H4 (cell line): ENCODE measurements at regions not wholly inside any gene's neighbourhood (a gene's known extent, or its start where the extent isn't known, plus 50 kb on each side); places are given as distances from the start of the nearest gene placed in this dataset.
"Not testable (repeated sequence)": the region's sequence is repeated elsewhere in the genome, so short reads cannot be mapped to it uniquely, and the experiment has no call there.

Source experiments
- DNase-seq: peaks from one replicate; pipeline ENCODE4 v3.0.0-alpha.2; 2015; ENCODE audit warnings: low spot score

DNA sequence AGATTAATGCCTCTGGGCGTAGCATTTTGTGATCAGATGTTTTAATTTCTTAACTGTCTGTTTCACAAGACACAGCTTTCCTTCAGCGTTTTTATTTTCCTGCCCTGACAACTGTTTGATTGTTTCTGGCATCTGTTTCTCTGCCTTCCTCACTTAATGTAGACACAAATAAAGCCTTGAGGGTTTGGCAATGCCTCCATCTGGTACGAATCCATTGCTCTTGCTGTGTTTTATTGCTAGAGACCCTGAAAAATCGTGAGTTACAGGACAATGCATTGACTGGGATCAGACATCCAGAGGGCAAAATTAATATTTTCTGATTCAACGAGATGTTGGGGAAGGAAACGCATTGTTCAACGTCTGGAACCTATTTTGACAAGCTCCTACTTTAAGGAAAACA, 363.5 kb downstream of the MRPL39 start:
- no peak for DNase-seq

DNA sequence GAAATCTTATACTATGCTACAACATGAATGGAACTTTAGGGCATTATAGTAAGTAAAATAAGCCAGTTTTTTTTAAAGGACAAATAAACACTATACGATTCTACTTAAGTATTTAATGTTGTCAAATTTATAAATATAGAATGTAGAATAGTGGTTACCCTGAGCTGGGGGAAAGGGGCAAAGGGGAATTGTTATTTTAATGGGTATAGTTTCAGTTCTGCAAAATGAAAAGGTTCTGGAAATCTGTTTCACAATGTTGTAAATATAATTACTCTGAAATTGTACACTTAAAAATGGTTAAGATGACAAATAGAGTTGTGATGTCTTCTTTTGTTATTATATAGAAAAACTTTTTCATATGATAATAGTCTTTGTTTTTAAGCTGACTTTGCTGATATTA, 366.3 kb downstream of the MRPL39 start:
- no peak for DNase-seq

DNA sequence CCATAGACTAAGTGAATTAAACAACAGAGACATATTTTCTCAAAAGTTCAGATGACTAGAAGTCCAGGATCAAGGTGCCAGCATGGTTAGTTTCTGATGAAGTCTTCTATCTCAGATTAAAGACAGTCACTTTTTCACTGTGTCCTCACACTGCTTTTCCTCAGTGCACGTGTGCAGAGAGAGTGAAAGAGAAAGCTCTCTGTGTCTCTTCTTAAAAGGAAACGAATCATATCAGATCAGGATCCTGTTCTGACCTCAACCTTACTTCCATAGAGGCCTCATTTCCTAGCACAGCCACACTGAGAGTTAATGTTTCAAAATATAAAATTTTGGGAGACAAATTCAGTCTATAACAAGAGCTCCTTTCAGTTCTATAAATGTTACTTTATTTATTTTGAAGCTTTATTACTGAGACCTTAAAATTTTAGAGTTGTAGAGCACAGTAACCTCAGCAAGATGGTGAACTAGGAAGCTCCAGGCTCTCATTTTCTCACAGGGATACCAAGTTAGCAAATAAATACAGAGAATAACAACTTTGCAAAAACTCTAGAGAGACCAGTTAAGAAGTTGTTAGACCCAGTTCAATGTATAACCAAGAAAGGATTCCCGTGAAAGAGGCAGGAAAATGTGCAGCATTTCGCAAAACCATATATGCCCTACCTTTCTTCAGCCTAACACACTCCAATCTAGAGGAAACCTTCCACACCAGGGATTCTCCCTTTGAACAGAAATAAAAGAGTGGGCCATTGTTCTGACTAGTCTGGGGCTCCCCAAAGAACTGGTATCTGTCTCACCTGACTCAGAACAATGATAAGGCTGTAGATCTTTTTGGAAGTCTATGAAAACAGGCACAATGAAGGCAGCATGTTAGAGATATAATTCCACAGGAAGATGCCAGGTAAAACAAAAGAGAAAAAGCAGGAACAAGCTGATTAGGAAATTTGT, 372.2 kb downstream of the MRPL39 start:
- DNase-seq = no peak

DNA sequence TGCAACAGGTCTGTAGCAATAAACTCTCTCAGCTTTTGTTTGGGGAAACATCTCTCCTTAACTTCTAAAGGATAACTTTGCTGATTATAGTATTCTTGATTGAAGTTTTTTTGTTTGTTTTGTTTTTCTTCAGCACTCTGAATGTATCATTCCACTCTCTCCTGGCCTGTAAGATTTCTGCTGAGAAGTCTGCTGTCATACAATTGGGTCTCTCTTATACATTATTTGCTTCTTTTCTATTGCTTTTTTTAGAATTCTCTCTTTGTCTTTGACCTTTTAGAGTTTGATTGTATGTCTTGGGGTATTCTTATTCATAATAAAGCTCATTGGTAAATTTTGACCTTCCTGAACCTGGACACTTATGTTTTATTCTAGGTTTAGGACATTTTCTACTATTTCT, 386.3 kb downstream of the MRPL39 start:
- no peak for DNase-seq

DNA sequence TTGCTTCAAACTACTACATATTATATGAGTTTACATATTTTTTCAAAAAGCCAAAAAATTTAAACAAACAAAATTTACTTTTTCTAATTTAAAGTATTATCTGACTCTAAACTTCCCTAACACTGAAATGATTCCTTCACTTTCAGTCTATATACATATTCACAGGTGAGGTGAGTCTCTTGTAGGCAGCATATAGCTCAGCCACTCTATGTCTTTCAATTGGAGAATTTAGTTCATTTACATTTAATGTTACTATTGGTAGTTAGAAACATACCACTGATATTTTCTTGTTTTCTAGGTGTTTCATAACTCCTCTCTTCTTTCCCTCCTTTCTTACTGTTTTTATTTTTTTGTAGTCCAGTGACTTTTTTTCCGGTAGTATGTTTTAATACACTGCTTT, 387.1 kb downstream of the MRPL39 start:
- DNase-seq = no peak

DNA sequence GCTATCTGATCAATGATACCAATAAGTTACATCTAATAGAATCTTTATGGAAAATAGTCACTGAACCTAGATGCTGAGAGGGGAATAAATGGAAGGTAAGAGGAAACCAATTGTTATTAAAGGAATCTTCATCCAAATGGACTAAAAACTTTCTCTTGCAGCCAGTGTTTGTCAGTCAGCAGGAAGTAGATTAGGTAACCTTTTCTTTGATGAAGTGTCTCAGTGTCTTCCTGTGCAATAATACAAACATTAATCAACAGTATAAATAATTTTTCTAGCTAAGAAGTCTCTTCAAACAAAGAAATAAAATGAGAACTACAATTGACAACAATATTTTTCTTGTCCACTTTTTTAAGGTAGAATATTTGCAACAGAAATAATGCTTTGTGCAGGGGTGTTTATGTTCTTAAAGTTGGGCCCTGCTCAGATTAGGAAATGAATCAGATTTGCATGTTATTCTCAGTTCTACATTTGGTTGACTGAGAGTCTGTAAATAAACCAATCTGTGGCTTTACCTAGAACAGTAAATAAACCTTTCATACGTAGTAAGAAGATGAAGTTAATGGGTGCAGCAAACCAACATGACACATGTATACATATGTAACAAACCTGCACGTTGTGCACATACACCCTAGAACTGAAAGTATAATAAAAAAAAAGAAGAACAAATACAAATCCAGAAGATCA, 391.4 kb downstream of the MRPL39 start:
- no peak for DNase-seq

DNA sequence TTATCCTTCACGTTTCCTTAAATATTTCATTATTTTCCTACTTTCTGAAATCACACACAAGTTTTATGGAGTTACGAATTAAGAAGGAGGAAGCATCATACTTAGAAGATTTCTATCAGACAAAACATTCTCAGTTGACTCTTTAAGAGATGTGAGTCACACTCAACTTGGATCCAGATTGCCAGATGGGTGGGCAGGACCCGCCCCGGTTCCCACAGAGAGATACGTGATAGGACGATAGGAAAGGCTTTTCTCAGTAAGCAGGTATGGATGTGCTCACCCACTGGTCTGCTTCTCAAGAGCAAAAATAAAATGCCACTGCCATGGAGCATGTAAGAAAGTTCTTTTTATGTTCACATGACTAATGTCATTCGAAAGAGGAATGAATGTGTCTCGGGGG, 392.6 kb downstream of the MRPL39 start:
- DNase-seq = no peak

DNA sequence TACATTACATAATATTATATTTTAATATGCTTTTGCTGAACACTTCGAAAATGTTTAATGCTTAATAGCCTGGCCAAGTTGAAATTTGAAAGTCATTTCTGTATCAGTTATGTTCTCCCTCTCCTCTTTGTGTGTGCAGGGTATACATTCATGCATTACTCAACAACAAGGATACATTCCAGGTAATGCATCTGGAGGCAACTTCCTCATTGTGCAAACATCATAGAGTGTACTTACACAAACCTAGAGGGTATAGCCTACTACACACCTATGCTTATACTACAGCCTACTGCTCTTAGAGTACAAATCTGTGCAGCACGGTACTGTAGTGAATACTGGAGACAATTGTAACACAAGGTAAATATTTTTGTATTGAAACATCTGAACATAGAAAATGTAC, 407.3 kb downstream of the MRPL39 start:
- no peak for DNase-seq

DNA sequence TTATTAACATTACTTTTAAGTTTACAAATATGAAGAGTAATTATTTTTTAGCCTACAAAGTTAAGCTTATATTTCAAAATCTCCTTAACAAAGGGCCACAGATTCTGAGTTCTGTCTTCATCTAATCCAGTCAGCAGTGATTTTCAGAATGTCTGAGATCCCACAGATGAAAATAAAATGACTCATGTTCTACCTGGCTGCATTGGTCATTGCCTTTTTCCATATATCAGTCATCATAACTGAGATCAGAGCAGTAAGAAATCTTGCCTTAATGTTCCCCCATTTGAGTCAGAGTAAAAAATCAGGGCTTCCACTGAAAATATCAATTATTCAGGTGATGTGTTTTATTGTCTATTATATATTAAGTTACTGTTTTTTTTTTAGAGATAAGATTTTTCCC, 416.1 kb downstream of the MRPL39 start:
- DNase-seq = no peak

DNA sequence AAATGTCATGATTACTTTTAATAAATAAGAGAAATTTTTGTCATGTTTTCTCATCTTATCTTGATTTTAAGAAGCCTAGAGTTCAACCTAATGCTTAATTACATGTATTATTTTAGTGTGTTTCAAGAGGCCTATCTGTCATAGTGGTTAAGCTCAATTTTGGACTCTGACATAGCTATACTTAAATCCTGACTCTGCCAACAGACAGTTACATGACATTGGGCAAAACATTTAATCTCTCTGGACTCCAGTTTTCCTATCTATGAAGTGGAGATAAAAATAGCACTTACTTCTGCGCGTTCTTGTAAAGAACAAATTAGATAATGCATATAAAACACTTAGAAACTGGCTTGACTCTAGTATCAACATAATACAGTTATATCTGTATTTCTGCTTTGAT, 417.8 kb downstream of the MRPL39 start:
- DNase-seq = no peak

DNA sequence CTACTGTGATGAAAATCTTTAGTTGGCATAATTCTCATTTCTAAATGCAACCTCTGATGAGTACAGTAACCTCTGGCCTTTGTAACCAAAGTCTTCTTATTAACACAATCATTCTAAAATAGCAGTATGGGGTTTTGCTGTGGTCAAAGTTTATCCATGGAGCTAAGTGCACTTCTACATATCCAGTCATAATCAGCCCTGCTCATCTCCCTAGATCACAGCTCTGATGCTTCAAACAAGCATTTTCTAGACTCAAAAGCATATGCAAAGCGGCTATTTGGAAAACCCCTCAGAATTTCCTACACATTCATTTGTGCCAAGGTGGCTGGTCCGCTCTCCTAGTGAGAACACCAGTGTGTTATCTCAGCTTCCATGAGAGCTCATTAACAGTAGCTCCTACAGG, 418.6 kb downstream of the MRPL39 start:
- no peak for DNase-seq

DNA sequence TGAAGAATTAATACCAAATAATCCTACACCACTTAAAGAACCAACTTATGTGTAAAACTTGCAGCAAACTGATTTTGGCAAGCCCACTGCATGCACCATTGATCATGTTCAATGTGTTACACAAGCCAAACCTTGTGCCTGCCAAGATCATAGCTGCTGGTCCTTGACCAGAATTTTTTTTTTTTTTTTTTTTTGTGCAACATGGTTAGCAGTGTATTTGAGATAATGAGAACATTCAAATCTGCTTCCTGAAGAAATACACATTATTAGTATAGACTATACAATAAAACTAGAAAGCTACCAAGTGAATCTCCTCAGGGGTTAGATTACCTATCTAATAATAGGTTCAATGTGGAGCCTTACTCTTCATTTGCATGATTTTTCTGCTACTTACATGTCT, 421.0 kb downstream of the MRPL39 start:
- DNase-seq = no peak

DNA sequence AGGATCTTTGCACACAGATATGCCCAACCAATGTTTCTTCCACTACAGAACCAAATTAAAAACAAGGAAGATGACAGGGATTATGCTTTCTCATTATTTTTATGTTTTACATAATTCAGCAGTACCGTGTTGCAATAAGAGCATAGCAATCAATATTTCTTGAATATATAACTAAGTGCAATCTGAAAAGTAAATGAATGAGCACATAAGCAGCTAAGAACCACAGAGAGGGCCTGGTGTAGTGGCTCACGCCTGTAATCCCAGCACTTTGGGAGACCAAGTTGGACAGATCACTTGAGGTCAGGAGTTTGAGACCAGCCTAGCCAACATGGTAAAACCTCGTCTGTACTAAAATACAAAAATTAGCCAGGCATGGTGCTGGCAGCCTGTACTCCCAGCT, 423.7 kb downstream of the MRPL39 start:
- DNase-seq = no peak

DNA sequence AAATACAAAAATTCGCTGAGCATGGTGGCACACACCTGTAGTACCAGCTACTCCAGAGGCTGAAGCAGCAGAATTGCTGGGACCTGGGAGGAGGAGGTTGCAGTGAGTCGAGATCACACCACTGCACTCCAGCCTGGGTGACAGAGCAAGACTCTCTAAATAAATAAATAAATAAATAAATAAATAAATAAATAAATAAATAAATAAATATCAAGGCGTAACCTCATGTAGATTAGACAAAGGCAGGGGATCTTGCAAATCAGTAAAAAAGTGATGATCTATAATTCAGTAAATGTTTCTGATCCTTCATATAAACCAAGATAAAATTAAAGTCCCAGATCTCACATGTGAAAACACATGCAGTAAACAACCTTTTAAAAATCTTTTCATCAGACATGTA, 425.6 kb downstream of the MRPL39 start:
- not testable (repeated sequence) for DNase-seq

DNA sequence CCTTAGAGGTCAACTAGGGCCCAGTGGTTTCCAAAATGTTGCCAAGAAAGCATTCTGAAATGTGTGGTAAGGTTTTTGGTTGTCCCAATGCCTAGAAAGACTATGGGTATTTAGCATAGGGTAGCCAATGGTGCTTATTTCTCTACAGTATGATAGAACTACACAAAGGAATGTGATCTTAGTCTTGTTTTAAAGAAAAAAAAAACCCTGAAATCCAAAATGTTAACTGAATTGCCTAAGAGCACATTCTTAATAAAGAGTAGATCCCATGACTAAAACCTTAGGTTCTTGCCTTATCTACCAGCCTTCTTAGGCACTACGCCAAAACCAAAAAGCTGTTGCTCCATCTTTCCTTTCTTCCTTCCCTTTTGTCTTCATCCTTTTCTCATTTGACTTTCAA, 428.2 kb downstream of the MRPL39 start:
- peak; percentile 36 for DNase-seq

DNA sequence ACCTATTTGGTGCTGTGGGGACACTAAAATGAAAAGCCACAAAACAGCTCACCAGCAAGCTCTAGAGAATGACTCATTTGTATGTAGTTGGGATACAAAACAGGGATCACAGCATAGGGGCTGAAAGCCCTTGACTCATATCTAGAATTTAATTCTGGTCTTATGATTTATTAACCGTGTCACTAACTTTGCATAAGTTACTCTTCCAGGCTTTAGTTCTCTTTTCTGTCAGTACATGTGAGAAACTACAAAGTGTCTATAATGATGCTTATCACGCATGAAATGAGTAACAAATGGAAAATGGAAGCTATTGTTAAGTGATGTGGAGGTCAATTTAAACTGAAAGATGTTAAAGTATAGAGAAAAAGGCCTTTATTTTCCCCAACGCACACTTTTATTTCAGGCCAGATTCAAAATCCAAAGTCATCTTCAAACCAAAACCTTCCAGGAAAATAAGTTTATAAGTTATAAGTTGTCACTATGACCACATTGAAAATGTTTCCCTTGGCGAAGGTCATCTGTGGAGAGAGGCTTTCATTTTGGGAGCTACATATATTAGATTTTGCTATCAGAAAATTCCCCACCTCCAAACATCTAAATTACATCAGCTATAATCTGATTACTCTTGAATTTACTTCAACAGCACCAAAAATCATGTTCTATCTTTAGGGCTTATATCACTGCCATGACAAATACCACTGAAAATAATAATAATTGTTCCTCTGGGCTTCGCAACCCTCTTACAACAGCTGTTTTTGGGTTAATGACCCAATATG, 430.5 kb downstream of the MRPL39 start:
- DNase-seq = peak; percentile 48

DNA sequence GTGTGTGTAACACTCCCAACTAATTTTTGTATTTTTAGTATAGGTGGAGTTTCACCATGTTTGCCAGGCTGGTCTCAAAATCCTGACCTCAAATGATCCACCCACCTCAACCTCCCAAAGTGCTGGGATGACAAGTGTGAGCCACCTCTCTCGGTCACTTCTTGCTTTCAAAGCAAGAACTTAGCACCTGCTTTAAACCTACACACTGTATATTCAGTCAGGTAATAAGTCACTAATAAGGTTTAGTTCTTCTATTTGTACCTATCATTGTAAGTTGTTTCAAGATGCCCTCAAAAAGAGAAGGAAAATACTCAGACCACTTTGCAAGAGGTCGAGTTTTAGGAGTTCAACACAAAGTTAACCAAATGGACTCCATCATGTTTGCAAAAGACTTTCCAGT, 431.3 kb downstream of the MRPL39 start:
- DNase-seq = no peak

DNA sequence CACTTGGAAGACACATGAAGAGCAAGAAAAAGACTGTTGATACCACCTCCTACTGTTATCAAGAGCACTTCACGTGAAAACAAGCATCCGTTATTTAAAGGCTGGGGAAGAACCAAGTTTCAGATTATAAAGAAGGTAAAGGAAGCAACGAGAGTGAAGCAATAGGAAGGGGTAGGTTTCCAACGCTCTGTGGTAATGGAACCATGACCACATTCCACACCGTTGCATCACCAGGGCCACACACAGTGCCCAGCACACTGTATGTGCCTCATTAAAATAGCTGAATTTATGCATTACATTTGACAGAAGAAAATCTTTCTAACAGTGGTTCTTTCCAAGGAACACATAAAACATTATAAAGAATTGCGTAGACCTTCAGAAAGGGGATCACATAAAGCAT, 435.8 kb downstream of the MRPL39 start:
- DNase-seq = peak; percentile 89

DNA sequence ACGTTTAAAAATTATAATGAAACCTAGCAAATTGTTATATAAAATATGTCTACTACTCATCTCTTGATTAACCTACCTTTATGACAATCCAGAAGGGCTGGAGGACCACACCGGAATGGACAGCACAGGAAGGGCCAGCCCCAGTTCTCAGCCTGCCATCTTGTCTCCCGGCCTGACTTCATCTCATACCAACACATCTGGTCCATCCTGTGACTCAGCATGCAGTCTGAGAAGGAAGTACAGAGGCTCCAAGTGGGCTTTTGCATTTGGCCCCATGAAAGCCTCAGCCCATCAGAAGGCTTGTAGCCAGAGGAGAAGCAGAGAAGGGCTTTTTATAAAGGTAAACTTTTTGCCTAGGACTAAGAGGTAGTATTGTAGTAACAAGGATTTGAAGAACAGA, 436.6 kb downstream of the MRPL39 start:
- peak; percentile 27 for DNase-seq

DNA sequence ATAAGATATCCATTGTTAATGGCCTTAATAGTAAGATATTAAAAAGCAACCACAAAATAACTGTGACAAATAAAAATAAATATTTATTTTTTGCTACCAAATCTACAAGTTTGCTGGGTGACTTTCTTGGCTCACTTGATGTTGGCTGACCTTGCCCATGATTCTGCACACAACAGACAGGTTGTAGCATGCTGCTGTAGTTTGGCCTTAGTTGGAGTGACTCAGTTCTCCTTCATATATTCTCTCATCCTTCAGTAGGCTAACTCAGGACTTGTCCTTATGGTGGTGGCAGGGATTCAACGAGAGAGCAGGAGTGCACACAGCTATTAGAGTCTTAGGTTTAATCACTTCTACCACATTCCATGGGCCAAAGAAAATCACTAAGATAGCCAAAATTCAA, 437.9 kb downstream of the MRPL39 start:
- DNase-seq = no peak

DNA sequence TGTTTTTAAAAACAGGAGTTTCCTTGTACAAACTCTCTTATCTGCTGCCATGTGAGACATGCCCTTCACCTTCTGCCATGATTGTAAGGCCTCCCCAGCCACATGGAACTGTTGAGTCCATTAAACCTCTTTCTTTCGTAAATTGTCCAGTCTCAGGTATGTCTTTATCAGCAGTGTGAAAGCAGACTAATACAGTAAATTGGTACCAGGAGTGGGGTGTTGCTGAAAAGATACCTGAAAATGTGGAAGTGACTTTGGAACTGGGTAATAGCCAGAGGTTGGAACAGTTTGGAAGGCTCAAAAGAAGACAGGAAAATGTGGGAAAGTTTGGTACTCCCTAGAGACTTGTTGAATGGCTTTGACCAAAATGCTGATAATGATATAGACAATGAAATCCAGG, 440.4 kb downstream of the MRPL39 start:
- not testable (repeated sequence) for DNase-seq

DNA sequence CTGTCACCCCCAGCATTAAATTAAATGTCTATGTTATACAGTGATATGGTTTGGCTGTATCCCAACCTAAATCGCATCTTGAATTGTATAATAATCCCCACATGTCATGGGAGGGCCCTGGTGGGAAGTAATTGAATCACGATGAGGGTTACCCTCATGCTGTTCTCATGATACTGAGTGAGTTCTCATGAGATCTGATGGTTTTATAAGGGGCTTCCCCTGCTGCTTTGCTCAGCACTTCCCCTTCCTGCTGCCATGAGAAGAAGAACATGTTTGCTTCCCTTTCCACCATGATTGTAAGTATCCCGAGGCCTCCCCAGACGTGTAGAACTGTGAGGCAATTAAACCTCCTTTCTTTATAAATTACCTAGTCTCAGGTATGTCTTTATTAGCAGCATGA, 445.7 kb downstream of the MRPL39 start:
- DNase-seq = no peak

DNA sequence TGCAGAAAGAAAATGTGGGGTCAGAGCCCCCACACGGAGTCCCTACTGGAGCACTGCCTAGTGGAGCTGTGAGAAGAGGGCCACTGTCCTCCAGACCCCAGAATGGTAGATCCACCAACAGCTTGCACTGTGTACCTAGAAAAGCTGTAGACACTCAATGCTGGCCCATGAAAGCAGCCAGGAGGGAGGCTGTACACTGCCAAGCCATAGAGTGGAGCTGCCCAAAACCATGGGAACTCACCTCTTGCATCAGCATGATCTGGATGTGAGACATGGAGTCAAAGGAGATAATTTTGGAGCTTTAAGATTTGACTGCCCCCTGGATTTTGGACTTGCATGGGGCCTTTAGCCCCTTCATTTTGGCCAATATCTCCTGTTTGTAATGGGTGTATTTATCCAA, 452.3 kb downstream of the MRPL39 start:
- not testable (repeated sequence) for DNase-seq
